GM18867 (cell line): ENCODE measurements at regions not wholly inside any gene's neighbourhood (a gene's known extent, or its start where the extent isn't known, plus 50 kb on each side); places are given as distances from the start of the nearest gene placed in this dataset.

Experiments
- ATAC-seq: cut with Tn5 transposase; IDR thresholded peaks from one replicate; pipeline ENCODE4 v1.9.1; 2021; ENCODE audit warnings: mild to moderate bottlenecking, moderate library complexity; ENCODE audit not compliant: unreplicated experiment

GRCh38 chr15:95347837-95348236 is 982.7 kb upstream of the NR2F2 start:
- no peak for ATAC-seq

GRCh38 chr15:95350908-95351307 is 979.6 kb upstream of the NR2F2 start:
- ATAC-seq, result no peak

- ATAC-seq, result no peak
Measured at GRCh38 chr15:95352631-95353187, 977.8 kb upstream of the NR2F2 start.

- no peak for ATAC-seq
Measured at GRCh38 chr15:95353512-95353911, 977.0 kb upstream of the NR2F2 start.

GRCh38 chr15:95359966-95360365 is 970.5 kb upstream of the NR2F2 start:
- no peak for ATAC-seq

- no peak for ATAC-seq
Measured at GRCh38 chr15:95362306-95362705, 968.2 kb upstream of the NR2F2 start.

GRCh38 chr15:95363646-95364045 is 966.9 kb upstream of the NR2F2 start:
- ATAC-seq, result no peak

GRCh38 chr15:95365511-95366107 is 964.9 kb upstream of the NR2F2 start:
- ATAC-seq, result no peak

GRCh38 chr15:95368191-95368590 is 962.3 kb upstream of the NR2F2 start:
- ATAC-seq, result no peak

- no peak for ATAC-seq
Measured at GRCh38 chr15:95368755-95369601, 961.5 kb upstream of the NR2F2 start.

GRCh38 chr15:95370291-95370690 is 960.2 kb upstream of the NR2F2 start:
- no peak for ATAC-seq

GRCh38 chr15:95371664-95372063 is 958.8 kb upstream of the NR2F2 start:
- no peak for ATAC-seq

- no peak for ATAC-seq
Measured at GRCh38 chr15:95375281-95375680, 955.2 kb upstream of the NR2F2 start.

- no peak for ATAC-seq
Measured at GRCh38 chr15:95377258-95377852, 953.1 kb upstream of the NR2F2 start.

- no peak for ATAC-seq
Measured at GRCh38 chr15:95394186-95395067, 936.1 kb upstream of the NR2F2 start.

GRCh38 chr15:95400428-95400827 is 930.1 kb upstream of the NR2F2 start:
- no peak for ATAC-seq

- no peak for ATAC-seq
Measured at GRCh38 chr15:95401587-95401986, 928.9 kb upstream of the NR2F2 start.

GRCh38 chr15:95405447-95405846 is 925.1 kb upstream of the NR2F2 start:
- no peak for ATAC-seq

GRCh38 chr15:95407534-95407933 is 923.0 kb upstream of the NR2F2 start:
- ATAC-seq, result no peak

- ATAC-seq, result no peak
Measured at GRCh38 chr15:95409211-95409610, 921.3 kb upstream of the NR2F2 start.
